Mesendoderm (in vitro differentiated cells): ENCODE measurements at regions not wholly inside any gene's neighbourhood (a gene's known extent, or its start where the extent isn't known, plus 50 kb on each side); places are given as distances from the start of the nearest gene placed in this dataset. TPM values are rescaled to one million over a fixed set of nuclear protein-coding genes. Genes with fewer than 3 reads are reported as not detected.

Experiments
- small RNA-seq: library from polyadenylated mRNA; stranded (forward); fragments of <200 nt; extraction: miRNeasy Mini kit (QIAGEN cat#:217004); gene quantifications from one replicate; pipeline ENCODE3, GENCODE V24; 2013; ENCODE audit not compliant: insufficient read depth

Small RNA genes in the stretch of these regions (small RNA-seq; reads per million reads assigned to genes)
- gene AL355298.1, result not detected
